ENCODE measurements at regions not wholly inside any gene's neighbourhood (a gene's known extent, or its start where the extent isn't known, plus 50 kb on each side); places are given as distances from the start of the nearest gene placed in this dataset.

DNA sequence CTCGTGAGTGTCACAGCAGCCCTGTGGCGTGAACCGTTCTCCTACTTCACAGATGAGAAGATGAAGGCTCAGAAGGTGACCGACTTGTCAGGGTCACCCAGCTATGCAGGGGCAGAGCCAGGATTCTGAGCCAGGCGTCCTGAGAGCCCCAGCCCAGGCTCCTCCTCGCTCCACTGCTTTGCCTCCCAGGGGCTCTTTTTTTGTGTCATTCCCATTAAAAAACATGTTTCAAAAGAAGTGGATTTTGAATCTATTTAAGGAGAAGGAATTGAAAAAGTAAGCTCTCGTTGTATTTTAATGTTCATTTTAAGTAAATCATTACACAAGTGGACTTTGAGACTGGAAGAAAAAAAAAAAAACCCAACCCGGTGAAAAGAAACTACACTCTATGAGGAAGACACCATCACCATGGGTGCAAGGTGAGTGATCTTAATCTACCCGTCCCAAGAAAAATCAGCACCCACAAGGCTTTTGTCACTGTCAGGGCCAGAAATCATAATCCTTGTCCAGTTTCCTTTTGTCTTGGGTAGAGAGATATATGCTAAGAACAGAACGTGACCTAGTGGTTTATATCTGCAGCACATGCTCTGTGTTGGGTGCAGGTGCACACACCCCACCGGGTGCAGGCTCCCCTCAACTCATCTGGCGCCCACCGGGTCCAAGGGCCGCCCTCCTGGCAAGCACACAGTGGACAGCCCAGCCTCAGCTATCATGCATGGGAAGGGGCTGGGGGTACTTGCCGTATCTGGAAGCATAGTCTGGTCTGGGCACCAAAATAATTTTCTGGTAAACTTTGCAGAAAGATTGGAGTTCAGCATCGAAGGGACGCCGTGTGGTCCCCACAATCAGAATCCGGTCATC lies 73.5 kb upstream of the ASB18 start:
- intact Hi-C loops (cut with micrococcal nuclease), result no loop called here
- ATAC-seq (no peak), DNase-seq (ENCODE audit: low read depth, low spot score) (no peak)
- Histone ChIP-seq H3K27me3 (ENCODE audit: insufficient read depth, low read length) (no peaks in the 10 kb centered on the region), H3K4me3 (replicated peaks in 1 of 2; ENCODE audit: low read depth in 1 of 2, low read length in 2 of 2) (no peak overlapping the region), H3K27ac (ENCODE audit: low read depth, low read length) (no peak overlapping the region), H3K4me1 (ENCODE audit: control insufficient read depth in 1 of 2, insufficient read depth in 2 of 2, low read length in 2 of 2) (no peaks in the 10 kb centered on the region), H3K79me2 (ENCODE audit: insufficient read depth, low read length) (no peaks in the 10 kb centered on the region), H4K20me1 (ENCODE audit: insufficient read depth) (no peaks in the 10 kb centered on the region), H3K9me3 (ENCODE audit: control insufficient read depth in 1 of 2, insufficient read depth in 1 of 2, low read depth in 1 of 2, low read length in 2 of 2) (no peaks in the 10 kb centered on the region), H3K9ac (ENCODE audit: low read length) (no peak overlapping the region), H3K36me3 (ENCODE audit: control insufficient read depth in 1 of 2, insufficient read depth in 2 of 2, low read length in 2 of 2) (no peaks in the 10 kb centered on the region), H2AFZ (ENCODE audit: low read depth, low read length, poor library complexity, severe bottlenecking) (no peak overlapping the region), H3K4me2 (ENCODE audit: low read length) (no peak overlapping the region), H3K9me2 (ENCODE audit: insufficient read depth) (no peaks in the 10 kb centered on the region)
- no TSS peak for BruUV-seq (replicated peaks)
- no peak for TF ChIP-seq EZH2phosphoT487 (IDR thresholded peaks at IDR 0.05; ENCODE audit: borderline replicate concordance)
- TF ChIP-seq SIN3A (IDR thresholded peaks at IDR 0.05; ENCODE audit: low read depth), result no peak
- no peak for TF ChIP-seq EZH2 (IDR thresholded peaks at IDR 0.05)
- TF ChIP-seq SP1 (IDR thresholded peaks at IDR 0.05; ENCODE audit: low read depth), result no peak
- no peak for TF ChIP-seq FOSL1 (IDR thresholded peaks at IDR 0.05; ENCODE audit: low read depth)
- no peak for TF ChIP-seq CBX3 (IDR thresholded peaks at IDR 0.05; ENCODE audit: low read depth)
- TF ChIP-seq ZBTB33 (IDR thresholded peaks at IDR 0.05; ENCODE audit: extremely low read depth, insufficient replicate concordance, low read length), result no peak
- ChIA-PET POLR2A (no interaction called here), RAD21 (ENCODE audit: low non-redundant PET in 1 of 2, low total read pairs in 2 of 2, uncharacterized antibody in 2 of 2, unreplicated experiment in 2 of 2) (no interaction called here), CTCF (no interaction called here)
